OCI-LY1 (cell line): ENCODE measurements at regions not wholly inside any gene's neighbourhood (a gene's known extent, or its start where the extent isn't known, plus 50 kb on each side); places are given as distances from the start of the nearest gene placed in this dataset.

Experiments
- EZH2 ChIP-seq: fragments of 200-600 bp; sonication (generic), shearing (Covaris generic); IDR thresholded peaks from 2 replicates; pipeline ENCODE4 v1.8.0; 2017; ENCODE audit warnings: borderline replicate concordance, mixed run types, mild to moderate bottlenecking, antibody characterized with exemption, low read length, moderate library complexity, mixed read lengths
- TF ChIP-seq, protein P1 (sequence below): fragments of 200-600 bp; sonication (generic), shearing (Covaris generic); IDR thresholded peaks from 2 replicates; pipeline ENCODE4 v1.5.1; 2017; ENCODE audit warnings: mild to moderate bottlenecking, antibody characterized with exemption, low read length, moderate library complexity, mixed read lengths

DNA sequence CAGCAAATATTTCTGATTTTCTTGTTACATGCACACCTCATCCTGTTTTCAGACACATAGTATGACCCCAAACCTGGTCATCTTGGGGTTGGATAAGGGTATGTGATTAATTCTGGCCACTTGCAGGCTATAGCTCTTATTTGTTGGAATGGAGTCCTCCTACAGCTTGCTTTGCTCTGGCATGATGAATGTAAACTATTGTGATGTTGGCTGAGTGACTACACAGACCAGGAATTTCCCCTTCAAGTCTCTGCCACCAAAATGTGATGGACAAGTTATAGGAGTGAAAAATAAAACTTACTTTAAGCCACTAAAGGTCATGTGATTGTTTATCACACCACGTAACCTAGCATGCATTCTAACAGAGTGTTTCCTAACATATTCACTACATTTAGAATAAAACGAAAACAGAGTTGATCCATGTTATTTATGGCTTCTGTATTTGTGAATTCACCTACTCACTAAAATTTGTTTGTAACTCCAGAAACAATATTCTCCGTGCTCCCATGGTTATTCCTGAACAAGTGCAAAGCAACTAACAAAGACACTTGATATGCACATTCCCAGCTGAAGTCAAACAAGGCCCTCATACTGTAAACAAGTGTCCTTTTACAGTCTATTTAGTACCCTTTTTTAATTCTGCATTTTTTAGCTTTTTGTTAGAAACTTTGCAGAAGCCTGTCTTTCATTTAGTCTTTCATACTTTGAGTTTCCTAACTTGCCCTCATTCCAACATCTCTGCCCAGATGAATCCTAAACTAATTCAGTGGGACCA lies 599.2 kb upstream of the PCDH15 start:
- TF ChIP-seq, protein P1, sequence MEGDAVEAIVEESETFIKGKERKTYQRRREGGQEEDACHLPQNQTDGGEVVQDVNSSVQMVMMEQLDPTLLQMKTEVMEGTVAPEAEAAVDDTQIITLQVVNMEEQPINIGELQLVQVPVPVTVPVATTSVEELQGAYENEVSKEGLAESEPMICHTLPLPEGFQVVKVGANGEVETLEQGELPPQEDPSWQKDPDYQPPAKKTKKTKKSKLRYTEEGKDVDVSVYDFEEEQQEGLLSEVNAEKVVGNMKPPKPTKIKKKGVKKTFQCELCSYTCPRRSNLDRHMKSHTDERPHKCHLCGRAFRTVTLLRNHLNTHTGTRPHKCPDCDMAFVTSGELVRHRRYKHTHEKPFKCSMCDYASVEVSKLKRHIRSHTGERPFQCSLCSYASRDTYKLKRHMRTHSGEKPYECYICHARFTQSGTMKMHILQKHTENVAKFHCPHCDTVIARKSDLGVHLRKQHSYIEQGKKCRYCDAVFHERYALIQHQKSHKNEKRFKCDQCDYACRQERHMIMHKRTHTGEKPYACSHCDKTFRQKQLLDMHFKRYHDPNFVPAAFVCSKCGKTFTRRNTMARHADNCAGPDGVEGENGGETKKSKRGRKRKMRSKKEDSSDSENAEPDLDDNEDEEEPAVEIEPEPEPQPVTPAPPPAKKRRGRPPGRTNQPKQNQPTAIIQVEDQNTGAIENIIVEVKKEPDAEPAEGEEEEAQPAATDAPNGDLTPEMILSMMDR, result no peak
- TF ChIP-seq EZH2, result no peak
